ENCODE measurements at regions not wholly inside any gene's neighbourhood (a gene's known extent, or its start where the extent isn't known, plus 50 kb on each side); places are given as distances from the start of the nearest gene placed in this dataset.
"Not testable (repeated sequence)": the region's sequence is repeated elsewhere in the genome, so short reads cannot be mapped to it uniquely, and the experiment has no call there.

- no peak for TF ChIP-seq ESRRG (CRISPR knock-in tag; IDR thresholded peaks at IDR 0.05)
- TF ChIP-seq ZC3H10 (CRISPR knock-in tag; IDR thresholded peaks at IDR 0.05): no peak
- no peak for TF ChIP-seq TSHZ2 (CRISPR knock-in tag; IDR thresholded peaks at IDR 0.05)
Measured at GRCh38 chr3:107465064-107465631, 57.6 kb upstream of the BBX start (continued).

DNA sequence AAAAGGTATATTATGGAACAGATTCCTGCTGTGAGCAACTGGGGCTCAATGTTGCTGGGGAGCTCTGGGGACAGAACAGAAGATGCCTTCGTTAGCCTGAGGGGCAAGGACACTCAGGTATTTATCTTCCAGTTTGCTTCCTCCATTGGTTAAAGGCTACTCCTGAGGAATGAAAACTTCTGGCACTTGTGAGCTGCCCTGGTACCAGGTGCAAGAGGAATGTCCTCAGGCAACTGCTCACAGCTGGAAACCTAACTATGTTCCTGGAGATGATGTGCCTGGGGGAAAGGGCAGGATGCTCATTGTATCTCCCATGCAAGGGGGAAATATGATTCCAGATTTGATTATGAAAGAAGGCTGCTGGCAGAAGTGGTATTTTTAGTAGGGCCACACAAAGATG is 54.0 kb upstream of the BBX start:
- TF ChIP-seq CSRNP3 (CRISPR knock-in tag; IDR thresholded peaks at IDR 0.05) (no peak), TCF4 (CRISPR knock-in tag; IDR thresholded peaks at IDR 0.05; ENCODE audit: borderline replicate concordance) (no peak)
- ATAC-seq: no peak

DNA sequence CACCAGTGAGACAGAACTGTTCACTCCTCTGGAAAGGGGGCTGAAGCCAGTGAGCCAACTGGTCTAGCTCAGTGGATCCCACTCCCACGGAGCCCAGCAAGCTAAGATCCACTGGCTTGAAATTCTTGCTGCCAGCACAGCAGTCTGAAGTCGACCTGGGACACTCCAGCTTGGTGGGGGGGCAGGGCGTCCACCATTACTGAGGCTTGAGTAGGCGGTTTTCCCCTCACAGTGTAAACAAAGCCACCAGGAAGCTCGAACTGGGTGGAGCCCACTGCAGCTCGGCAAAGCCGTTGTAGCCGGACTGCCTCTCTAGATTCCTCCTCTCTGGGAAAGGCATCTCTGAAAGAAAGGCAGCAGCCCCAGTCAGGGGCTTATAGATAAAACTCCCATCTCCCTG is 52.3 kb upstream of the BBX start:
- ATAC-seq: not testable (repeated sequence)

Measured in SK-N-SH treated with all-trans-retinoic acid at 6 μM for 48 hours (cell line).